ENCODE measurements at regions not wholly inside any gene's neighbourhood (a gene's known extent, or its start where the extent isn't known, plus 50 kb on each side); places are given as distances from the start of the nearest gene placed in this dataset.

DNA sequence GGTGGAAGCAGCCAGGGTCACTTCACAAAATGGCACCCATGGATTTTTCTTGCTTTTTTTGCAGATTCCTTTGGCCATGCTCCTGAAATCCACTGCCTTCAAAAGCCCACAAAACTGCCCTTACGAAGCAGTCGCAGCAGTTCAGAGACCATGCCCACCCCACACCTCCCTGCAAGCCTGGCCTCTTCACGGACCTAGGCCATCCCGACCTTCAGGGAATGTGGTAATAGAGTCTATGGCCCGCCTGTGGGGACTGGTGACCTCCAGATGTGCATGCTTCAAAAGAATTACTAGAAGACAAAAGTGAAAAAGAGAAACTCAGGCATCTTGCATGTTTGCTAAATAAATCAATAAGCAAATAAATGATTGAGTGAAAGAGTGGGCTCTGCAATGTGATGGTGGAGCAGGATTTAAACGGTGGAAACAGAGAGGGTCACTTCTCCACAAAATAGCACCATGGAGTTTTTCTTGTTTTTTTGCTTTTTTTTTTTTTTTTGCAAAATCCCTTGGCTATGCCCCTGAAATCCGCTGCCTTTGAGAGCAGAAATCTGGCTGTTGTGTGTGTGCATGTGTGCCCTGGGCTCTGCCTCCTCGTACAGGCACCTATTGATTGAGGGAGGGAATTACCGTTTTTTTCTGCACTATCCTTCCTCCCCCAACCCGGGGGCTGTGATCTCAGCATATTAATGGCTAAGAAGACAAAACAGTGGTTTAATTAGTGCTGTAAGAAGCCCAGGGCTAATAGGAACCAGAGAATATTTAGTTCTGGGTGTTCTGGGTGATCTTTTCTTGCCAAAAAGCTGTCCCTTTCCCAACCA, 107.4 kb downstream of the PXDC1 start:
- peak in 2 of 56 donors; percentile 20 to 23 for DNase-seq

DNA sequence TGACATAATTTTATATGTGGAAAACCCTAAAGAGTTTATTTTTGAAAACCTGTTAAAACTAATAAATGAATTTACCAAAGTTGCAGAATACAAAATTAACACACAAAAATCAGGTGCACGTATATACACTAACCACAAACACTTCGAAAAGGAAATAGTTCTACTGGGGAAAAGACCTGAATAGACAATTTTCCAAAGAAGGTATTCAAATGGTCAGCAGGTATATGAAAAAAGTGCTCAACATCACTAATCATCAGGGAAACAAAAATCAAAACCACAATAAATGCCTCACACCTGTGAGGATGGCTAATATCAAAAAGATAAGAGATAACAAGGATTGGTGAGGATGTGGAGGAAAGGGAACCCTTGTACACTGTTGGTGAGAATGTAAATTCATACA, 110.6 kb downstream of the PXDC1 start:
- no peak for DNase-seq

DNA sequence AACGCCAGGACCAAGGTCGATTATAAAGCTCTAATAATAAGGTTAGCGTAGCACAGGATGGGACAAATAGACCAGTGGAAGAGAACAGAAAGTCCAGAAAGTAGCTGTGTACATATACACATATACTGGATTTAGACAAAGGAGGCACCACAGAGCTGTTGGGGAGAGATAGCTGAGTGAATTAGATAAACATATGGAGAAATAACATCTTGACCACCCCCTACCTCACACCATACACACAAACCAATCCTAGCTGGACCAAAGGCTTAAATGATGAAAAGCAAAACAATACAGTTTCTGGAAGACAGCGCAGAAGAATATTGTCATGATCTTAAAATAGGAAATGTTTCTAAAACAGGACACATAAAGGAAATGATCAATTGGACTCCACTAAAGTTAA, 112.9 kb downstream of the PXDC1 start:
- no peak for DNase-seq

DNA sequence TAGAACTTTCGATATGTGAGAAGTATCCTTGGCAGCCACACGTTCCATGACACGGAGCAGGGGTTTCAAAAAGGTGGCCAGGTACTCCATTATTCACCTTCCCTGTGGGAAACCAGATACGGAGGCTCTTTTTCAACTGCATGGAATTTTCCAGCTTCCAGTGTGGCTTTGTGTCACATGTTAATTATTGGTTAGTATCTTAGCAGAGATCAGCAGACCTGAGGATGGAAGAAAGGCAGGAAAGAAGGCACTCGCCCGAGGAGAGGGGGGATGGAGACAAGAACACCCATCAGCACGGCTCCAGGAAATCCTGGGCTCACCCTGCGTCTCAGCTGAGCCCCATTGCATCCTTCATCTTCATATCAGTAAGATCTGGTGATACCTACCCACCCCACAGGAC, 115.5 kb downstream of the PXDC1 start:
- DNase-seq = no peak

DNA sequence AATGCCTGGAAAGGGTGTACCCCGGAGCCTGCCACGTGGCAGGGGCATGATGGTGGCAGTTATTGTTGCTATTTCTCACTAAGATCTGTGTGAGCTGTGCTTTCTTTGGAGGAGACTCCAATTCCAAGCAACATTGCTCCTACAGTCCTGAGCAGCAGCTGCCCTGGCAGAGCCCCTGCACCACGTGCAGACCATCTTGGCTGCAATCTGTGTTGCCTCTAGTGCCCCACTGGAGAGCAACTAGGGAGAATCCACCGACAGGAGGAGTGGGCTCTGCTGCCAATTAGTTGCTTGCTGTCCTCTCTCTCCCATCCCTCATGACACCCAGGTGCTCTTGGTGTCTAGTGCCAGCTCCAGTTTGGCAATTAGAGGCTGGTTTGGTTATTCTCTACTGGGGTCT, 116.0 kb downstream of the PXDC1 start:
- DNase-seq = peak in 22 of 56 donors; percentile 7 to 53 (median 26)

DNA sequence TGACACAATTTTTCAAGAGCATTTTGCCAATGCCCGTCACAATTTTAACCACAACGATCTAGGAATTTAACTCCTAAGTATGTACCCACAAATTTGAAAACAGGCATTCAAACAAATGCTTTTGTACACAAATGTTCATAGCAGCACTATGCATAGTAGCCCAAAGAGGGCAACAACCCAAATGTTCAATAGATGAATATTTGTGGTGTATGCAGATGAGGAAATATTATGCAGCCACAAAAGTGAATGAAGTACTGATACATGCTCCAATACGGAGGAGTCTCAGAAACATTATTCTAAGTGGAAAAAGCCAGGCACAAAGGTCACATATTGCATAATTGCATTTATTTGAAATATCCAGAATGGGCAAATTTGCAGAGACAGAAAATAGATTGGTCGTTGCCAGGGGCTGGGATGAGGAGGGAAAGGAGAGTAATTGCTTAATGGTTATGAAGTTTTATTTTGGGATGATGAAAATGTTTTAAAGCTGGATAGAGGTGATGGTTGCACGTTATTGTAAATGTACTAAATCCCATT, 117.2 kb downstream of the PXDC1 start:
- no peak for DNase-seq

DNA sequence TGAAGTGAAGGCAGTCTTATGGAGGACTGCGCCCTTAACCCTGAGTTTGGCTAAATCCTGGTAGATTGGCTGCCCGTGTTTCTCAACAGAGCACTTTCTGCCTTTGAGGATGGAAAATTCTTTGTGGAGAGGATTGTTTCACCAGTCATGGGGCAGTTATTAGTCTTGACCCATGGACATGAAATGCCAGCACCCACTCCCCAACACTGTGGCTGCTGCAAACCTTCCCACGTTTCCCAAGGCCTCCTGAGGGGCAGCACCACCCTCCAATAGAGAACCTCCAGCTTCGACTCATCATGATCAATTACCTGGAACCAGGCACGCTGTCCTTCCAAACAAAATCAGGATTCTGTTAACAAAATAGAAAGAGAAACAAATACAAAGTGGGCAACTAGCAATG, 117.8 kb downstream of the PXDC1 start:
- no peak for DNase-seq

DNA sequence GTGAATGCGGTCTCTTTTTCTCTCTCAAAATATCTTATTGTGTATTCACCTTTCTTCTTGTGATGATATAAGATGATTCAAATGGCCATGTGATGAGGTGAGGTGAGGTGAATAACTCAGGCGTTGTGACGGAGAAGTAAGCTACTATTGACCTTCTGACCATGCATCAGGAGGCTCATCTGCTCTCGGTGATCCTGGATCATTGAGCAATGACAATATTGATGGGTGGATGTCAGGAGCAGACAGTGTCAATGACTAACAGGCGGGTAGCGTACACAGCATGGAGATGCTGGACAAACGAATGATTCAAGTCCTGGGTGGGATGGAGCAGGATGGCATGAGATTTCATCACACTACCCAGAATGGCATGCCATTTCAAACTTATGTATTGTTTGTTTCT, 119.6 kb downstream of the PXDC1 start:
- no peak for DNase-seq

DNA sequence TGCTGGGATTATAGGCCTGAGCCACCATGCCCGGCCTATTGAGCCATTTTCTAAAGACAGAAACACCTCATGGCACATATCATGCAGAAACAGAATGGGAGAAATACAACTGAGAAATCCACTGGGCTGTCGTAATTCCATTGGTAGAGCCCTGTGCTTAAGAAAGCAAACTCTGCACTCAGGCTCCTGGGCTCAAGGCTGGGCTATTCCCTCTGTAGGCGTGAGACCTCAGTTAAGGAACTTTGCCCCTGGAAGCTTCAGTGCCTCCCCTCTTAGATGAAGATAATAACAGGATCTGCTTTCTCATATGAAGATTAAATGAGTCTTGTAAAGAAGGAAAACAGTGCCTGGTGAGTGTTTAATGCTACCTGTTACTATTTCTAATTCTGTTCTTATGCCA, 120.3 kb downstream of the PXDC1 start:
- no peak for DNase-seq

DNA sequence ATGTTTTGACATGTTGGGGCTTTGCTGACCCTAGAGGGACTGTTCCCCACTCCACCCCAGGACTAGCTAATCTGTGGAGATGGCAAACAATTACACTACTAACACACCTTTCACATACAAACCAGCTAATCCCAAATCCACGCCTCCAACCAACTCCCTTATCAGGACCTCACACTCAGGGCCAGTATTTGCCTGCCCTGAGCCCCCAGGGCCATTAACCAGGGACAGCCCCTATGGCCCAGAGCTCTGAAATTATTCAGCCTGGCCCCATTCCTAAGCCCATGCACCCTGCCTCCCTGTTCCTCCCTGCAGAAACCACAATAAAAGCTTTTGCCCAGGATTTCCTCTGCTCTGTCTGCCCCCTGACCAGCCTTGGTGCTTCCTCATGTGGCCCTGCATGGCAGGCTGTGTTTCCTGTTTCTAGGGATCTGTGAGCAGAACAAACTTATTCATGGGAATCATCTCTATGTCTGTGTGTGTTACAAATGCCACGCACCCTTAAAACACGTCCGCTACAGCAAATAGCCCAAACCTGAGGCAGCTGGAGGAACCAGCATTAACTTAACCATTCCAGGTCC, 121.2 kb downstream of the PXDC1 start:
- no peak for DNase-seq

DNA sequence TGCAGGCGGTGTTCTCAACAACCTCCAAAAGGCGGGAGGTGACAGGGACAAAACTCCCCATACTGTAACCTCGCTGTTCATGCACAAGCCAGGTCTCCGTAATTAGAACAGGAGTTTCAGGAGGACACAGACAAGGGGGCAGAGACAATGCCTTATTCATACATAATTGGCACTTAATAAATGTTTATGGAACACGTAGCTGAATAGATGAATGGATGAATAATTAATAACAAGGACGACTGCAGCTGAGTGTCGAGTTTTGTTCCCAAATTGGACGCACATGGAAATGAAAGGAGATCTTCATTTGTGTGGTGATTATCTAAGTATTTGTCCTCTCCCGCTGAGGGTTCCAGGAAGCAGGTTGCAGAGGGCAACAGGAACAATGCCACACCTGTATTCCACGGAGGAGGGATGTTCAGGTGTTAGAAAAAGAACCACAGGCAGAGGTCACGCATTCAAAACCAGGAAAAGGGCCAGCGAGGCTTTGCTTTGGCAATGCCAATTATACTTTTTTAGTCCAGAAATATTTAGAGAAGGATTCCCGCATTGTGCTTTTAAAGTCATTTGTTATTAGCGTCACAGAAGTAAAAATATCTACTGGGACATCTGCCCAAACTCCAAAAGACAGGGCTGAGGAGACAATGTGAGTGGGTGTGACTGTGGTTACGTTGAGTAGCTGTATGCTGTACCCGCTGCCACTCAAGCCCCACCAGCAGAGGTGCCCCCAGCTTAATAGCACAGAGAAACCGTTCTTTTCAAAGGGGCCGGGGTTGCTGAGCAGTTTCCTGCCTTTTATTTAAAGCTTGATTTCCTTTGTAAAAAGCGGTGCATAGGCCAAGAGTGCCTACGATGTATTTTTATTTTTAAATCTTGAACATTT, 123.3 kb downstream of the PXDC1 start:
- DNase-seq = peak in 1 of 56 donors; percentile 20

DNA sequence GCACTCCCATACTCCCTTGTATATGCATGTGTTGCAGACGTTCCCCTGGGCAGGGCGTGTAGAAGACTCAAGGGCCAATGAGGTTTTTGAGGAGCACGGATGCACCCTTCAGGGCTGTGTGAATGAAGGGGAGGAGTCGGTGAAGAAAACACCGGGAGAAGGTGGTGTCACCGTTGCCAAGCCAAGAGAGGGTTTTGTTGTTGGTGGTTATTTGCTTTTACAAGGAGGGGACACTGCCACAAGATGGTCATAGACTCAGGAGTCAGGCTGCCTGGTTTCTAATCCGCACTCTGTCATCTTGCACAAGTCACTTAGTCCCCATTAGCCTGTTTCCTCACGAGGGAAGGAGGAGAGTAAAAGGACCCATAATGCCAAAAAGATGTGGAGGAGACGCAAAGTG, 124.0 kb downstream of the PXDC1 start:
- no peak for DNase-seq

DNA sequence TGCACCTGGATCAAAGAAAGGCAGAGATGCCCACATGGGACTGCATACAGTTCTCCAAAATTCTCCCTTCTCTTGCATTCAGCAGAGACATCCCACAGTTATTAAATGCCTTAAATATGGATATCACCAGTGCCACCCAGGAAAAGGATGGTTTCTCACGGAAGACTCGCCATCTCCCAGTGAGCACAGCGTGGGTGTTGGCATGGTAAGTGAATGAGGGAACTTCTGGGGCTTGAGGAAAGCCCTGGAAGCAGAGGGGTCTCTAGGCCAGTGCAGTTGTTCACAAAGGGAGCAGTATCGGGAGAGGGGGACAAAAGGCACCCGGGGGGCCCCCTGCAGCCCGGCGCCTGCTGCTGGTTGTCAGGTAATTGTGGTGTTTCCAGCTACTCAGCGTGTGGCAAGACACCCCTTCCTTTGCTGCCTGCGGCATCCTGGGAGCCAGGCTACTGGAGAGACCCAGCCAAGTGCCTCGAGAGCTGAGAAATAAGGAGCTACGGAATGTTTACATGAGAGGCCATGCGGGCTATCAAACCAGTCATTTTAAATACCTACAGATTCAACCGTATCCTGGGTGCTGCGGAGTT, 125.4 kb downstream of the PXDC1 start:
- no peak for DNase-seq

DNA sequence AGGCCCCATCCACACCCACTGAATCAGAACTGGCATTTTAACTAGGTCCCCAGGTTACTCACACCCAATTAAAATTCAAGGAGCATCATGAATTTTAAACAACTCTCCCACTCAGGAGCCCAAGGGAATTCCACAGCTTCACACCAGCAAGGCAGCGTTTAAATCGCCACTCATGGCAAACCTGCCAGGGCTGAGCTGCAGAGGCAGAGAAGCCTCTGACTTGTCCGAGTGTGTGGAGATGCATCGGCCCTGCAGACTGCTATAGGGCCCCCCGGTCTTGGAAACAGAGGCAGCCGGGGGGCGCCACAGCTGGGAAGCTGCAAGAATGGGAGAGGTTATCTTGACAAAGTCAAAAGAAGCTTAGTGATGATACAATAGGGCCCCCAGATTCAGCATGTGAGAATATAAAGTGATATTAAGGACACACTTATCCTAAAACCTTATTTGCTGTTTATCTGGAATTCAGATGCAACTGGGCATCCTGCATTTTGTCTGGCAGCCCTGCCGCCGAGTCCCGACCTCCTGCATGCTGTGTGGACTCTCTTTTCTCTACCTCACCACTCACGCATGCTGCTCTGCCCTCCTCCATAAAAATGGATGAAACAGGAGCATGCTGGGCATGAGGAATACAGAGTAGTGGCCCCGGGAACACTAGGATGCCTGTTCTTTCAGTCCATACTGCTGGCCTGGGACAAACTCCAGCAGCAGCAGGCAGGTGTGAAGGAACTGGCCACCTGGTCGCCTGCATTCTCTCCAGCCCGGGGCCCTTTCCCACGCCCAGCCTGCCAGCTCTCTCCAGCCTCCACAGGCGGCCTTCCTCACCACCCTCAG, 126.1 kb downstream of the PXDC1 start:
- DNase-seq = no peak

DNA sequence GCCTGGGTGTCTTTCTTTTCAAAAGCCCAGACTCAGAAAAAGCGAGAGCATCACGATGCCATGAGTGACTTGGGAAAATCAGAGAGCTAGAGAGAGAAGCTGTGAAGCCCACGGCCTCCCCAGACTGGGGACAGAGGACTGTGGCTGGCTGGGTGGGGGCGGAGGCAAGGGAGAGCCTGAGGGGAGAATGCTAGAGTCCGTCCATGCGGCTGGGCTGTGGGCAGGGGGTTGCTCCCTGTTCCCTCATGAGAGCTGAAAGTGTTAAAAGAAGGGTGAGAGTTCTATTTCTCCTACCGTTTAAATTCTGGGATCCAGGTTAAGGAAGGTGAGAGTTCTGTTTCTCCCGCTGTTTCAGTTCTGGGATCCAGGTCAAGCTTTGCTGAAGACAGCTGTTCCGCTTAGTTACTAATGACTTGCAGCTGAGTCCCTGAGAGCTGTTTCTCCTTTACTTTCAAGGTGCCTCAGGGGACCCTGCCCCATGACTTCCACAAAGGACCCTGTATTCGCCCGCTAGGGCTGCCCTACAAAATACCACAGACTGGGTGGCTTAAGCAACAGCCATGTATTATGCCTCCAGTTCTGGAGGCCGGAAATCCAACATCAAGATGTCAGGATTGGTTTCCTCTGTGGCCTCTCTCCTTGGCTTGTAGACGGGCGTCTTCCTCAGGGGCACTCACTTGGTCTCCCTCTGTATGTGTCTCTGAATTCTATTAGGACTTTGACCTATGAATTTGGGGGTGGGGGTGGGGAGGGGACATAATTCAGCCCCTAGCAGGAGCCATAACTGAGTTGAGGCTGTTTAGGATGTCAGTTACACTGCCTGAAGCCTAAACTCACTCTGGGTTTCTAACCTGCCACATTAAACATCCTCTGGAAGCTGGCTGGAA, 127.0 kb downstream of the PXDC1 start:
- DNase-seq = no peak

DNA sequence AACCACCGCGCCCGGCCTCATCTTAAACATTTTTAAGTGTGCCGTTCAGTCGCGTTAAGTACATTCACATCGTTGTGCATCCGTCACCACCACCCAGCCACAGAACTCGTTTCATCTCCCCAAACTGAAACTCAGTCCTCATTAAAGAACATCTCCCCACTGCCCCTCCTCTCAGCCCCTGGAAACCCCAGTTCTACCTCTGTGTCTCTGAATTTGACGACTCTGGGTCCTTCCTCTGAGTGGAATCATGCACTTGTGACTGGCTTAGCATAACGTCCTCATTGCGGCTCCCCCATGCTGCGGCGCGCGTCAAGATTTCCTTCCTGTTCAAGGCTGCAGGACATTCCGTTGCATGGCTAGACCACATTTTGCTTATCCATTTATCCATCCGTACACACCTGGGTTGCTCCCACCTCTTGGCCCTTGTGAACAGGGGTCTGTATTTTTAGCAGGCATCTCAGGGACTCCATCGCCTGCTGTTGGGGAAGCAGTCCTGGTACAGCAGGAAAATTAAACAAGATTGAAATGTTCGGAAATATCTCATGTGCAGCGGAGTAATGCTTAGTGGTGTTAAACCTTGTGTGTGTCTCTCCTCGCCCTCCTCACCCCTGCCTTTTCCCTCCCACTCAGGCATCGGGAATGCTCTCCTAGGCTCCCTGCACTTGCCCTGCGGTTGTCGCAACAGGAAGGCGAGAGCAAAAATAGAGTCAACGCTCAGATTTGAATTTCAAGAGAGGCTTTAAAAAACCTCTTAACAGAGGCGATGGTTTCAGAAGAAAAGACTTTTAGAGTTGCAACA, 127.9 kb downstream of the PXDC1 start:
- no peak for DNase-seq

DNA sequence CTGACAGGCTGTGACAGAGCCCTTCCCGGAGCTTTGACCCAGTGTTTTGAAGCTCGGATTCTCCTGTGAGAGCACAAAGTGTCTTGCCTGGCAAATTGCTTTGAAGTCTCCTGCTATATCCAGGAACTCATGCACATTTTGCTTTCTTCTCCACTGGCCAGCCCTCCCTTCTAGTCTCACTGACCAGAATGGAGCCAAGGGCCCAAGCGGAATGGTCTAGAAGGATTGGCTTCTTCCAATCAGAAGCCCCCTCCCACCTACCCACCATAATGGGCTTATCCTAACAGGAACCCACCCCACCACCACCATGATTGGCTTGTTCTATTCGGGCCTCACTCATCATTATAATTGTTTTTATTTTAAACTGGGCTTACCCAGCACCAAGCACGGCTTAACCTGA, 130.1 kb downstream of the PXDC1 start:
- DNase-seq = no peak

DNA sequence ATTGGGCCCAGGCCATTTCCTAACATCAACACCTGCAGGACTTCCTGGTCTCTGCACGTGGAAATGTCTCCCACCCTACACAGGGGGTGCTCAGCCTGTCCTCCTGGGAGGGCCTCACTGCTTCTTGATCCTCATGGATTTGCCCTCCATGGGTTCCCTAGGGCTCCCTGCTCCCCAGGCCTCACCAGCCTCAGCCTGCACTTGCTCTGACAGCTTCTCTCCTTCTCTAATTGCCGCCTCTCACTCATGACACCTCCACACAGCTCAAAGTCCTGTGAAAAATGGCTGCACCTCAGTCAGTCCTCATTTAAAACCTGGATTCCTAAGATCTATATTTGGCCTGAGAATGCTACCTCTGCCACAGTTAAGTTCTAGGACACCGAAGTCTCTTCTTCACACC, 130.6 kb downstream of the PXDC1 start:
- DNase-seq = no peak

DNA sequence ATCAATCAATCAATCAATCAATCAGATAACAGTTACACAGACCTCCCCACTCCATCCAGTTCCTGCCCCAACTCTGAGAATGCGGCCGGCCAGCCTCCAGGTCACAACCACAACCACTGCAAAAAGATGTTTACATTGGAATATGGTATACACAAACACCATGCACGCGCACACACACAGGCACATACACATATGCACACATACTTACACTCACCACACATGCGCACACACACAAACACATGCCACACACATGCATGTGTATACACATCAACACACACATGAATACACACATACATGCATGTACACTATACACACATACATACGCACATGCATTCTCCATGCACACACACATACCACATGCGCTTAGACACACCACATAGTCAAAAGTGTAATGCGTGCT, 131.1 kb downstream of the PXDC1 start:
- no peak for DNase-seq

Measured in amygdala (tissue), 56 donors.